T1000 (cell line): ENCODE measurements at regions not wholly inside any gene's neighbourhood (a gene's known extent, or its start where the extent isn't known, plus 50 kb on each side); places are given as distances from the start of the nearest gene placed in this dataset.
A peak's percentile ranks its signal among the peaks of the same experiment; 100 is the strongest.

ENCODE experiments used
- DNase-seq: peaks from one replicate; lab custom pipeline; 2025; ENCODE audit warnings: mixed read lengths; lab: John Stamatoyannopoulos, UW

GRCh38 chr2:220440731-220441130 lies 813.3 kb downstream of the SLC4A3 start:
- DNase-seq: no peak

GRCh38 chr2:220441404-220441803 lies 814.0 kb downstream of the SLC4A3 start:
- no peak for DNase-seq

GRCh38 chr2:220442012-220442411 lies 814.6 kb downstream of the SLC4A3 start:
- DNase-seq: no peak

- no peak for DNase-seq
Observed at GRCh38 chr2:220445429-220446105, 818.1 kb downstream of the SLC4A3 start.

GRCh38 chr2:220446106-220446712 lies 818.8 kb downstream of the SLC4A3 start:
- DNase-seq: no peak

GRCh38 chr2:220450846-220451245 lies 823.4 kb downstream of the SLC4A3 start:
- no peak for DNase-seq

- DNase-seq: no peak
Observed at GRCh38 chr2:220451438-220451837, 824.0 kb downstream of the SLC4A3 start.

- DNase-seq: no peak
Observed at GRCh38 chr2:220452561-220452960, 825.1 kb downstream of the SLC4A3 start.

GRCh38 chr2:220455351-220455990 lies 828.0 kb downstream of the SLC4A3 start:
- no peak for DNase-seq

GRCh38 chr2:220458051-220458450 lies 830.6 kb downstream of the SLC4A3 start:
- DNase-seq: no peak

GRCh38 chr2:220460257-220460985 lies 833.0 kb downstream of the SLC4A3 start:
- DNase-seq: no peak

GRCh38 chr2:220463876-220464275 lies 836.4 kb downstream of the SLC4A3 start:
- no peak for DNase-seq

GRCh38 chr2:220465700-220466099 lies 838.3 kb downstream of the SLC4A3 start:
- no peak for DNase-seq

GRCh38 chr2:220466251-220466691 lies 838.8 kb downstream of the SLC4A3 start:
- DNase-seq: no peak

GRCh38 chr2:220469201-220469600 lies 841.8 kb downstream of the SLC4A3 start:
- DNase-seq: peak; percentile 11

- DNase-seq: no peak
Observed at GRCh38 chr2:220473611-220474010, 846.2 kb downstream of the SLC4A3 start.

- no peak for DNase-seq
Observed at GRCh38 chr2:220476877-220477276, 849.4 kb downstream of the SLC4A3 start.

GRCh38 chr2:220478305-220479058 lies 851.1 kb downstream of the SLC4A3 start:
- DNase-seq: no peak

GRCh38 chr2:220482716-220483115 lies 855.3 kb downstream of the SLC4A3 start:
- no peak for DNase-seq

GRCh38 chr2:220489121-220489520 lies 861.7 kb downstream of the SLC4A3 start:
- no peak for DNase-seq

GRCh38 chr2:220491670-220492069 lies 864.2 kb downstream of the SLC4A3 start:
- DNase-seq: no peak
